RPMI8226 (cell line): ENCODE measurements at regions not wholly inside any gene's neighbourhood (a gene's known extent, or its start where the extent isn't known, plus 50 kb on each side); places are given as distances from the start of the nearest gene placed in this dataset.
"Not testable (repeated sequence)": the region's sequence is repeated elsewhere in the genome, so short reads cannot be mapped to it uniquely, and the experiment has no call there.

Experiments
- DNase-seq: peaks from one replicate; pipeline ENCODE4 v3.0.0-alpha.2; 2015

- DNase-seq: no peak
These were observed 713.5 kb downstream of the FSCB start for GRCh38 chr14:43793579-43793978.

DNA sequence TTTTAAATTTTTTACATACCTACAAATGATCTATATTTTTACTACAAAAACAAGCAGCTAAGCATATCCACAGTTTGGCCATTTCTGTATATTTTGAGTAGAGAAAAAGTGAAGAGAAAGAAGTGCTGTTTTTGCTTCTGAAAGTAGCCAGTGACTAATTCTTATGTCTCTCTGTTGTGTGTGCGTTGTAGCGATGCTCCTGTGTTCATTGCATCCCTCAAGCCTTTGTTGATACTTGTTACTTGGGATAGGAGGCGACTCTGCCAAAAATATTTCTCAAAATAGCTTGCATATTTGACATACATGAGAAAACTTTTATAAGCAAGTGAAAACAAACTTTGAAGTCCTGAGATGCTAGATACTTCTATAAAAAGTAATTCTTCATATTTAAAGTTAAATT is 714.1 kb downstream of the FSCB start:
- DNase-seq: no peak

- no peak for DNase-seq
These were observed 716.4 kb downstream of the FSCB start for GRCh38 chr14:43790681-43791080.

- peak; percentile 31 for DNase-seq
These were observed 717.6 kb downstream of the FSCB start for GRCh38 chr14:43789458-43789857.

- DNase-seq: no peak
These were observed 720.9 kb downstream of the FSCB start for GRCh38 chr14:43786066-43786762.

DNA sequence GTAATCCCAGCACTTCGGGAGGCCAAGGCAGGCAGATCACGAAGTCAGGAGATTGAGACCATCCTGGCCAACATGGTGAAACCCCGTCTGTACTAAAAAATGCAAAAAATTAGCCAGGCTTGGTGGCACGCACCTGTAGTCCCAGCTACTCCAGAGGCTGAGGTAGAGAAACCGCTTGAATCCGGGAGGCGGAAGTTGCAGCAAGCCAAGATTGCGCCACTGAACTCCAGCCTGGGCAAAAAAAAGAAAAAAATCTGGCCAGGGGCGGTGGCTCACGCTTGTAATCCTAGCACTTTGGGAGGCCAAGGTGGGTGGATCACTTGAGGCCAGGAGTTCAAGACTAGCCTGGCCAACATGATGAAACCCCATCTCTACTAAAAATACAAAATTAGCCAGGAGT is 722.7 kb downstream of the FSCB start:
- DNase-seq: not testable (repeated sequence)

DNA sequence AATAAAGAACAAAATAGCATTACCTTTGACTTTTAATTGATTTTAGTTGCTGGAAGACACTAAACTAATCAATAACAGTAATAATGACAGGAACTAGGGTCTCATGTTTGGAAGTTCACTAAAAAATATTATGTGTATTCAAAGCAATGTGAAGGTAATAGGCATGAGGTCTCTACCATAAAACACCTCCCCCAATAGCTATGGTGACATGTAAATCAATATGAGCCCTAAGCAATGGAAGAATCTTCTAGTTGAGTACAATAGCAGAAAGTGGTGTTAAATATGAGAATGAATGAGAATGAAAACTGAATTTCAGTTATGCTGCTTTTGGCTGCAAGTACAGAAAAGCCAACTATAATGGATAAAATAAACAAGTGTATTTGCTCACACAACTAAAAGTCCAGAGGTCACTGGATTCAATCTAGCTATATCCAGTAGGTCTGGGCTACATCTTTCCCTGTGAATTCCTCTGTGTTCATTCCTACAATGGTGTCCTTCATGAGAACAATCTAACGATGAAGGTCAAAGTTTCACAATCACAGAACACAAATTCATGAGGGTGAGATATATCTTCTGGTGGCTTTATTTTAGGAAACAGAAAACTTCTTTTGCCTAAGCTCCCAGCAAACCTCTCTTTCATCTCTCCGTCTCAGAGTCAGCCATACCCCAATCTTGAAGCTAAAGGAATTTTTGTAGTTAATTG is 728.0 kb downstream of the FSCB start:
- DNase-seq: no peak

DNA sequence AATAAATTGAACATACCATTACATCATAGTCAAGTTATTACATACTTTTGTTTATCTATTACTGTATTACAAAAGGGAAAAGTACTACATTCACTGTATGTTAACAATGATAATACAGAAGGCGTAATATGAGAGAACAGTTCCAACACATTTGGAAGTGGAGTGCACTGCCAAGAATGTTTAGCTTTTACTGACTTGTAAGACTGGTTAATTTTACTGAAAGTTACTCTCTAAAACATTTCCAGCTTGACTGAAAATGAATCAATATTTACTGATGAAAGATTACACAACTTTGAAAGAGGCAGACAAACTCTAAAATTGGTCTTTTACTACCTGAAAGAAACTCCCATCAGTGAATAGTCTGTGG is 728.5 kb downstream of the FSCB start:
- no peak for DNase-seq

DNA sequence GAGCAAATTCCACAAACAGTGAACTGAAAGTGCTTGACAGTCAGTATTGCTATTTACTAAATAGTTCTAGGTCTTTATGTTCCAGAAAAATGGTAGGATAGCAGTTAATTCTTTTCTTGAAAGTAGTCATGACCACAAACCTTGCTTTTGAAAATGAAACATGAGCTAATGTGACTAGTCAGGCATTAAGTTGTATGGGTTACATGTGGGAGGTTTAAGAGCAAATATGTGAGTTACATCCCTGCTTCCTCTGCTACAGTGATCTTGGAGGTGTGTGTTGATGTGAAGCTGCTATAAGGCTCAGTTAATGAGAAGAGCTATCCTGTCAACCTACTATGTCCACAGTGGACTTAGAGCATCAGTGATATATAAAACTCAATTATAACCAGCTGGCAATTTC is 741.6 kb downstream of the FSCB start:
- DNase-seq: no peak

DNA sequence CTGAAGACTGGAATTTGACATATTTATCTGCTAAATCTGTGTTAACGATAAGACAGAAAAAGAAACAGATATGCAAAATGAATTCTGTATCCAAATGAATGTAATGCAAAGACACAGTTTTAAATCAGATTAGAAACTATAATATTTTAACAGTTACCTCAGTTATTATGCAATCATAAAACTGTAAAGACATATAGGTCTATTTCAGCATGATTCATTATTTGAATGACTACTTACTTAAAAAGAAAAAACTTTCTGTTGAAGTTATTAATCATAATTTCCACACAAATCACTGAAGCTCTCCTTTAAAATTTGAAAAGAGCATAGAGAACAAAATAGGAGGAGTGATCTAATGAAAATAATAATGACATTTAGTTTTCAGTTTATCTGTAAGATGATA is 742.6 kb downstream of the FSCB start:
- no peak for DNase-seq

DNA sequence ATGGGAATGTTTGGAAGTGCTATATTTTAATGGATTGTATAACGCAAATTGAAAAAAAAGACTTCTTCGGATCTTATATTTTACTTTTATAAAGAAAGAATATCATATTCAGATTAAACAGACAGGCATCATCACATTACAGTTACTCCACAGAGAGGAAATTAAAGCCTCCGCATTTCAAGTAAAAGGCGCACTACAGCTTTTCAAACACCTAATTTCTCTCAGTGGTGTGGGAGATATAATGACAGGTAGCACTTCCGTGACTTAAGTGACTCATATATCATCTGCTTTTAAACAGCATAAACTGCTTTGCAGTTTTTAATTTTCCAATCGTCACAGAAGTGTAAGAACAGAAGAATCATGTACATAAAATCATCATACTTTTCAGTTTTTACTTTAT is 751.4 kb downstream of the FSCB start:
- DNase-seq: no peak

- DNase-seq: no peak
These were observed 752.2 kb downstream of the FSCB start for GRCh38 chr14:43754838-43755237.

- DNase-seq: no peak
These were observed 761.3 kb downstream of the FSCB start for GRCh38 chr14:43745746-43746145.

- no peak for DNase-seq
These were observed 771.2 kb downstream of the FSCB start for GRCh38 chr14:43735932-43736331.

DNA sequence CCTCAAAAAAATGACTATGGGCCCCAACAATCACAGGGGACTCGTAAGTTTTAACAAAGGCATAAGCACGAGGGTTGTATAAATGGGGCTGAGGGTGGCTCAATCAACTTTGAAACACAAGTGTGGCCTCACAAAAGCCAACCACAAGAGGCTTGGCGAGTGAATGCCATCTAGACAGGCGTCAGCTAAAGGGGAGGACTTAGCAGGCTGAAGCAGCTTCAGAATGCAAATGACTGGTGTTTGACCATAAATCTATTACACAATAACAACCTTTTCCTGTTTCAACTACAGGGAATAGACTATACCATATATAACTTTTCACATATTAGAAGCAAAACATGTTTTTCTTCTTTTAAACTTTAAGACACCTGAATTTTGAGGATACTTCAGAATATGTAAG is 777.9 kb downstream of the FSCB start:
- DNase-seq: no peak

DNA sequence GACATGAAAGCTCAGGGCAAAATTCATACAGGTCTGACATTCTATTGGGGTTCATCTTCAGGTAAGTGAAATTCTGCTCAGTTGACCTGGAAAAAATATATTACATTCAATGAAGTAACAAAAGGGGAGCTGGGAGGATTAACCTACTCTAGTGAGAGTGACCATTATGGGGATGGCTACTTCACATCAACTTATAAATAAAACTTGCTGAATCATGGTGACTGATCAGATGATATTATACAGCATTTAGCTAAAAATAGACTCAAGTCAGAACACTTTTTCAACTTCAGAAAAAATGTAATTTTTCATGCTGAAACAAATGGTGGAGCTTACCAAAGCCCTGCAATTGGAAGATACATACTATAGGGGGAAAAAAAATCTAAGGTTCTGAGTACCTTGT is 800.2 kb downstream of the FSCB start:
- no peak for DNase-seq

DNA sequence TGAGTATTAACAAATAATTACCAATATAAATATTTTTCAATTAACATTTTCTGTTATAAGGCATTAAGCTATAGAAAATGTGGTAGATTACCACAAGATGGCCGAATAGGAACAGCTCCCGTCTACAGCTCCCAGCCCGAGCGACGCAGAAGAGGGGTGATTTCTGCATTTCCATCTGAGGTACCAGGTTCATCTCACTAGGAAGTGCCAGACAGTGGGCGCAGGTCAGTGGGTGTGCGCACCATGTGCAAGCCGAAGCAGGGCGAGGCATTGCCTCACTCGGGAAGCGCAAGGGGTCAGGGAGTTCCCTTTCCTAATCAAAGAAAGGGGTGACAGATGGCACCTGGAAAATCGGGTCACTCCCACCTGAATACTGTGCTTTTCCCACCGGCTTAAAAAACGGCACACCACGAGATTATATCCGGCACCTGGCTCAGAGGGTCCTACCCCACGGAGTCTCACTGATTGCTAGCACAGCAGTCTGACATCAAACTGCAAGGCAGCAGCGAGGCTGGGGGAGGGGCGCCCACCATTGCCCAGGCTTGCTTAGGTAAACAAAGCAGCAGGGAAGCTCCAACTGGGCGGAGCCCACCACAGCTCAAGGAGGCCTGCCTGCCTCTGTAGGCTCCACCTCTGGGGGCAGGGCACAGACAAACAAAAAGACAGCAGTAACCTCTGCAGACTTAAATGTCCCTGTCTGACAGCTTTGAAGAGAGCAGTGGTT is 808.4 kb downstream of the FSCB start:
- not testable (repeated sequence) for DNase-seq

DNA sequence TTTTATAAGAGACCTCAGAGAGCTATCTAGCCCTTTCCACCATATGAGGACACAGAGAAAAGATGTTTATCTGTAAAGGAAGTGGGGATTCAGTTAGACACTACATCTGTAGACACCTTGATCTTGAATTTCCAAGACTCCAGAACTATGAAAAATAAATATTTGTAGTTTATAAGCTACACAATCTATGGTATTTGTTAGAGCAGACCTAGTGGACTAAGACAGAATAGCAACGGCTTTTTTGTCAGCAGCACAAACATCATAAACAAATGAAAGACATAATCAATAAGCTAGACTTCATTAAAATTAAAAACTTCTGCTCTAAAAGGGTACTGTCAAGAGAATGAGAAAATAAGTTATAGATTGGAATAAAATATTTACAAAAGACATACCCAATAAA is 810.1 kb downstream of the FSCB start:
- DNase-seq: no peak

DNA sequence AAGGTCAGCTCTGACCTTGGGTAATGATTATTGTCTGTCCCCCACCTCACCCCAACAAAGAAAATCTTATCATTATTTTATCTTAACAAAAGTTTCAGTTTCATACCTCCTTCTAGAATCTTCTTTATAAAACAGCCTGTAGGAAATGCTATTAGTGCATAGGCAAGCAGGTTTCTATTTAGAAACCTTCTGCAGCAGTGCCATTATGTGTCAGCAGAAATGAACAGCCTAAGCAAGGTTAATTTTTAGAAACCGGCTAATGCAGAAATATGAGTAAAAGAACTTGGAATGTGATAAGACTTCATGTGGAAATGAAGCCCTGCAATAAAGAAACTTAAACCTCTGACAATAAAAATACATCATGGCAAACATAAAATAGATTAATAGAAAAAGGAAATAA is 814.4 kb downstream of the FSCB start:
- DNase-seq: peak; percentile 54

GRCh38 chr14:43687921-43688320 is 819.2 kb downstream of the FSCB start:
- no peak for DNase-seq

DNA sequence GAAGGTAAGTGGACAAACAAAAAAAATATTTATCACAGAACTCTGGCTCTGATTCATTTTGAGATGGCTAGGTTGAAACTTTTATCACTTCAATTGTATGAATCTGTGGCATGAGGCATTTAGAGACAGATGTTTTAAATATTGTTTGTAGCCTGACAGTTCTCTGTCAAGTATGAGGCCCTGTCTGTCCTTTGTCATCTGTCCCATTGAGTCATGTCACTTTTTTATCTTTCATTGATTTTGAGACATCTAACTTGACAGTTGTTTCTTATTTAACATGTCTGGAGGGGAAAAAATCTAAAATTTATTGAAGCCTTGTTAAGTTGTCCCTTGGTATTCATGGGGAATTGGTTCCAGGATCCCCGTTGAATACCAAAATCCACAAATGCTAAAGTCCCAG is 829.5 kb downstream of the FSCB start:
- DNase-seq: no peak

DNA sequence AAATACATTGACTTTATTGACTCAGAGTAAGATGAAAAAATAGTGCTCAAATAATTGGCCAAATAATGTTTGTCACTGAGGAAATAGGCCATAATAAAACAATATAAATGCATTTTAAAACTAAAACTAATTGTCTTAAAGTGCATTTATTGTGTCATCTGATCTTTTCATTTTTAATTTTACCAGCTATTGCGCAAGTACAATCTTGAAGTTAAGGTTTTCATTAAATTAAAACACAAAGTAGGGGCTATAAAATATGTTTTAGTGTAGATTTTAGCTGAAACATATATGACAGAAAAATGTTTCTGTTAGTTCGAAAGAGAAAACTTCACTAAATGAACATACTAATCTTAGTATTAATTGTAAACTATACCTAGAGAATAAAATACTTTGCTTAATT is 832.8 kb downstream of the FSCB start:
- no peak for DNase-seq

GRCh38 chr14:43671716-43672485 is 835.2 kb downstream of the FSCB start:
- DNase-seq: no peak
